A673 (cell line): ENCODE measurements at regions not wholly inside any gene's neighbourhood (a gene's known extent, or its start where the extent isn't known, plus 50 kb on each side); places are given as distances from the start of the nearest gene placed in this dataset.
"Not testable (repeated sequence)": the region's sequence is repeated elsewhere in the genome, so short reads cannot be mapped to it uniquely, and the experiment has no call there.

ENCODE experiments used
- EZH2 ChIP-seq: fragments of 200-600 bp; sonication (generic); IDR thresholded peaks from 2 replicates; pipeline ENCODE4 v1.6.1; 2017; ENCODE audit warnings: borderline replicate concordance, low read depth, mild to moderate bottlenecking, mixed read lengths, antibody characterized with exemption, low read length; ENCODE audit not compliant: poor library complexity, severe bottlenecking
- TF ChIP-seq, protein P1 (sequence below): fragments of 300-800, 200-600 bp; sonication (generic); conservative IDR thresholded peaks from 2 replicates; pipeline ENCODE4 v1.5.1; 2017; ENCODE audit warnings: low read depth, mild to moderate bottlenecking, antibody characterized with exemption, low read length, moderate library complexity, mixed read lengths

DNA sequence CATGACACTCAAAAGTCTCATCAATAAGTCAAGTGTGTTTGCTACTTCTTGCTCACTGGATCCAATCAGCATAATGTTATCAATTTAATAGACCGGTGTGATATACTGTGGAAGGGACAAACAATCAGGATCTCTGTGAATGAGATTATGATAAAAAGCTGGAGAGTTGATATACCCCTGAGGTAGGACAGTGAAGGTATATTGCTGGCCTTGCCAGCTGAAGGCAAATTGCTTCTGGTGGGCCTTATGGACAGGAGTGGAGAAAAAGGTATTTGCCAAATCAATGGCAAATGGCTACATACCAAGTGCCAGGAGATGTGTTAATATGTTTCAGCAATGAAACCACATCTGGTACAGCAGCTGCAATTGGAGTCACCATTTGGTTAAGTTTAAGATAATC lies 134.4 kb upstream of the TENT5A start:
- not testable (repeated sequence) for TF ChIP-seq EZH2
- TF ChIP-seq, protein P1, sequence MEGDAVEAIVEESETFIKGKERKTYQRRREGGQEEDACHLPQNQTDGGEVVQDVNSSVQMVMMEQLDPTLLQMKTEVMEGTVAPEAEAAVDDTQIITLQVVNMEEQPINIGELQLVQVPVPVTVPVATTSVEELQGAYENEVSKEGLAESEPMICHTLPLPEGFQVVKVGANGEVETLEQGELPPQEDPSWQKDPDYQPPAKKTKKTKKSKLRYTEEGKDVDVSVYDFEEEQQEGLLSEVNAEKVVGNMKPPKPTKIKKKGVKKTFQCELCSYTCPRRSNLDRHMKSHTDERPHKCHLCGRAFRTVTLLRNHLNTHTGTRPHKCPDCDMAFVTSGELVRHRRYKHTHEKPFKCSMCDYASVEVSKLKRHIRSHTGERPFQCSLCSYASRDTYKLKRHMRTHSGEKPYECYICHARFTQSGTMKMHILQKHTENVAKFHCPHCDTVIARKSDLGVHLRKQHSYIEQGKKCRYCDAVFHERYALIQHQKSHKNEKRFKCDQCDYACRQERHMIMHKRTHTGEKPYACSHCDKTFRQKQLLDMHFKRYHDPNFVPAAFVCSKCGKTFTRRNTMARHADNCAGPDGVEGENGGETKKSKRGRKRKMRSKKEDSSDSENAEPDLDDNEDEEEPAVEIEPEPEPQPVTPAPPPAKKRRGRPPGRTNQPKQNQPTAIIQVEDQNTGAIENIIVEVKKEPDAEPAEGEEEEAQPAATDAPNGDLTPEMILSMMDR: not testable (repeated sequence)
